ENCODE measurements at regions not wholly inside any gene's neighbourhood (a gene's known extent, or its start where the extent isn't known, plus 50 kb on each side); places are given as distances from the start of the nearest gene placed in this dataset.

GRCh38 chr20:4569092-4569491 is 117.2 kb upstream of the PRNP start:
- H3K27ac ChIP-seq (ENCODE audit: insufficient read depth, low read depth, low read length): no peak overlapping the region
- no peak overlapping the region for H3K4me2 ChIP-seq (ENCODE audit: insufficient read depth, low read length)
- peak in 1 of 2 donors; percentile 4 for TF ChIP-seq CTCF (IDR thresholded peaks at IDR 0.05; ENCODE audit: extremely low read depth in 1 of 2, insufficient read depth in 1 of 2, low read depth in 1 of 2, low read length in 2 of 2)
- TF ChIP-seq JUN (IDR thresholded peaks at IDR 0.05; ENCODE audit: borderline replicate concordance, insufficient read depth, insufficient read length, low read depth): no peak
- TF ChIP-seq EZH2 (IDR thresholded peaks at IDR 0.05; ENCODE audit: borderline replicate concordance, low read depth, low read length, severe bottlenecking): no peak
- TF ChIP-seq GATA2 (IDR thresholded peaks at IDR 0.05; ENCODE audit: insufficient read depth, insufficient read length, low read depth, low read length): no peak
- no peak for TF ChIP-seq FOS (IDR thresholded peaks at IDR 0.05; ENCODE audit: borderline replicate concordance, insufficient read depth, low read length)
- TF ChIP-seq MAX (IDR thresholded peaks at IDR 0.05; ENCODE audit: insufficient read depth, insufficient read length): no peak
- no peak for TF ChIP-seq MYC (IDR thresholded peaks at IDR 0.05; ENCODE audit: low read depth, low read length)
- no peak for TF ChIP-seq POLR2A (IDR thresholded peaks at IDR 0.05; ENCODE audit: low read depth, low read length)
- TF ChIP-seq POLR2AphosphoS5 (IDR thresholded peaks at IDR 0.05; ENCODE audit: insufficient read depth, low read depth, low read length): no peak
- no peaks in the 10 kb centered on the region for H4K20me1 ChIP-seq (replicated peaks; ENCODE audit: control insufficient read depth, extremely low read depth, insufficient read depth, low read length)
- dilution Hi-C loops (cut with MboI; ENCODE audit: extremely low pct_ligation_motif_present, low sequenced_read_pairs) (no loop called here), intact Hi-C loops (cut with micrococcal nuclease) (no loop called here)
- DNase-seq (ENCODE audit: low read depth, low spot score): no peak
- no peaks in the 10 kb centered on the region for H3K4me1 ChIP-seq (ENCODE audit: control insufficient read depth, extremely low read depth, insufficient read depth, low read length)
- no peaks in the 10 kb centered on the region for H3K79me2 ChIP-seq (ENCODE audit: control insufficient read depth, insufficient read depth, low read length)
- H3K36me3 ChIP-seq (ENCODE audit: control insufficient read depth in 2 of 2, extremely low read depth in 1 of 2, insufficient read depth in 2 of 2, low read length in 2 of 2): no peaks in the 10 kb centered on the region
- no TSS peak for BruUV-seq (replicated peaks)
- H3K9ac ChIP-seq (replicated peaks; ENCODE audit: extremely low read depth, insufficient read depth, low read length): no peak overlapping the region
- no peaks in the 10 kb centered on the region for H3K9me3 ChIP-seq (replicated peaks; ENCODE audit: control insufficient read depth, insufficient read depth, low read length)
- POLR2A ChIA-PET: no interaction called here
- FAIRE-seq: no peak
- CTCF ChIA-PET: interaction anchor here (0.9 to 1.6 kb wide), 8 partner anchors 9 to 358 kb away, joined by 3 to 5 read pairs (median 3); no protein-coding TSS in a partner anchor
- no peak overlapping the region for H2AFZ ChIP-seq (ENCODE audit: low read depth, low read length)
- H3K27me3 ChIP-seq (ENCODE audit: control insufficient read depth in 2 of 2, insufficient read depth in 2 of 2, low read length in 2 of 2): peaks cover 4 to 10% of the 10 kb centered on the region in 2 experiments
- no peaks in the 10 kb centered on the region for H3K9me1 ChIP-seq (replicated peaks; ENCODE audit: control insufficient read depth, extremely low read depth, insufficient read depth, low read length)
- H3K4me3 ChIP-seq (replicated peaks in 1 of 3; ENCODE audit: insufficient read depth in 1 of 3, low read depth in 1 of 3, low read length in 3 of 3): no peak overlapping the region
